ENCODE measurements at regions not wholly inside any gene's neighbourhood (a gene's known extent, or its start where the extent isn't known, plus 50 kb on each side); places are given as distances from the start of the nearest gene placed in this dataset.

GRCh38 chr4:18209448-18209847 is 187.9 kb upstream of the LCORL start:
- TF ChIP-seq CTCF (IDR thresholded peaks at IDR 0.05; ENCODE audit: insufficient read depth, low read length, poor library complexity, severe bottlenecking): no peak
- DNase-seq (ENCODE audit: low read depth): no peak
- no peaks in the 10 kb centered on the region for H3K36me3 ChIP-seq (ENCODE audit: control insufficient read depth, insufficient read depth, low read length)

GRCh38 chr4:18203966-18204365 is 182.4 kb upstream of the LCORL start:
- no peak for DNase-seq (ENCODE audit: low read depth)
- Histone ChIP-seq H3K27me3 (ENCODE audit: control insufficient read depth, insufficient read depth, low read length) (no peaks in the 10 kb centered on the region), H3K36me3 (ENCODE audit: control insufficient read depth, insufficient read depth, low read length) (no peaks in the 10 kb centered on the region), H3K4me3 (ENCODE audit: low read depth, low read length) (no peak overlapping the region)
- no peak for TF ChIP-seq CTCF (IDR thresholded peaks at IDR 0.05; ENCODE audit: insufficient read depth, low read length, poor library complexity, severe bottlenecking)

More at GRCh38 chr4:18209448-18209847, 187.9 kb upstream of the LCORL start:
- no peak overlapping the region for H3K4me3 ChIP-seq (ENCODE audit: low read depth, low read length)
- H3K27me3 ChIP-seq (ENCODE audit: control insufficient read depth, insufficient read depth, low read length): no peaks in the 10 kb centered on the region

- no peak for TF ChIP-seq CTCF (IDR thresholded peaks at IDR 0.05; ENCODE audit: insufficient read depth, low read length, poor library complexity, severe bottlenecking)
- DNase-seq (ENCODE audit: low read depth): no peak
- Histone ChIP-seq H3K36me3 (ENCODE audit: control insufficient read depth, insufficient read depth, low read length) (no peaks in the 10 kb centered on the region), H3K27me3 (ENCODE audit: control insufficient read depth, insufficient read depth, low read length) (no peaks in the 10 kb centered on the region), H3K4me3 (ENCODE audit: low read depth, low read length) (no peak overlapping the region)
Observed at GRCh38 chr4:18202486-18202885, 180.9 kb upstream of the LCORL start.

- H3K27me3 ChIP-seq (ENCODE audit: control insufficient read depth, insufficient read depth, low read length): no peaks in the 10 kb centered on the region
- no peak overlapping the region for H3K4me3 ChIP-seq (ENCODE audit: low read depth, low read length)
- TF ChIP-seq CTCF (IDR thresholded peaks at IDR 0.05; ENCODE audit: insufficient read depth, low read length, poor library complexity, severe bottlenecking): no peak
- H3K36me3 ChIP-seq (ENCODE audit: control insufficient read depth, insufficient read depth, low read length): no peaks in the 10 kb centered on the region
- no peak for DNase-seq (ENCODE audit: low read depth)
Observed at GRCh38 chr4:18201885-18202284, 180.3 kb upstream of the LCORL start.

GRCh38 chr4:18198653-18199052 is 177.1 kb upstream of the LCORL start:
- no peak overlapping the region for H3K4me3 ChIP-seq (ENCODE audit: low read depth, low read length)
- no peaks in the 10 kb centered on the region for H3K27me3 ChIP-seq (ENCODE audit: control insufficient read depth, insufficient read depth, low read length)
- DNase-seq (ENCODE audit: low read depth): no peak
- no peaks in the 10 kb centered on the region for H3K36me3 ChIP-seq (ENCODE audit: control insufficient read depth, insufficient read depth, low read length)
- no peak for TF ChIP-seq CTCF (IDR thresholded peaks at IDR 0.05; ENCODE audit: insufficient read depth, low read length, poor library complexity, severe bottlenecking)

GRCh38 chr4:18197467-18197866 is 175.9 kb upstream of the LCORL start:
- TF ChIP-seq CTCF (IDR thresholded peaks at IDR 0.05; ENCODE audit: insufficient read depth, low read length, poor library complexity, severe bottlenecking): no peak
- no peak for DNase-seq (ENCODE audit: low read depth)

More at GRCh38 chr4:18197467-18197866, 175.9 kb upstream of the LCORL start:
- Histone ChIP-seq H3K36me3 (ENCODE audit: control insufficient read depth, insufficient read depth, low read length) (no peaks in the 10 kb centered on the region), H3K27me3 (ENCODE audit: control insufficient read depth, insufficient read depth, low read length) (no peaks in the 10 kb centered on the region), H3K4me3 (ENCODE audit: low read depth, low read length) (no peak overlapping the region)
